ACC112 (cell line): ENCODE measurements at regions not wholly inside any gene's neighbourhood (a gene's known extent, or its start where the extent isn't known, plus 50 kb on each side); places are given as distances from the start of the nearest gene placed in this dataset.

ENCODE experiments used
- H2AFZ ChIP-seq: fragments of 200-600 bp; sonication (generic); one replicate; pipeline ENCODE4 v1.6.0; 2017; ENCODE audit warnings: antibody characterized with exemption, low read length; ENCODE audit not compliant: unreplicated experiment
- H3K27ac ChIP-seq: fragments of 200-600 bp; sonication (generic); 2 replicates; pipeline ENCODE4 v1.5.1; 2014; ENCODE audit warnings: low read depth, mild to moderate bottlenecking, antibody characterized with exemption, low read length, moderate library complexity
- H3K27me3 ChIP-seq: fragments of 200-600 bp; sonication (generic); 2 replicates; pipeline ENCODE4 v1.6.1; 2014; ENCODE audit warnings: mild to moderate bottlenecking, antibody characterized with exemption, low read length, moderate library complexity, mixed read lengths; ENCODE audit not compliant: insufficient read depth
- H3K36me3 ChIP-seq: fragments of 200-600 bp; sonication (generic); 2 replicates; pipeline ENCODE4 v1.6.1; 2016; ENCODE audit warnings: mild to moderate bottlenecking, antibody characterized with exemption, low read length, moderate library complexity, mixed read lengths; ENCODE audit not compliant: insufficient read depth
- H3K4me1 ChIP-seq: fragments of 200-600 bp; sonication (generic); one replicate; pipeline ENCODE4 v1.6.1; 2016; ENCODE audit warnings: low read length, mixed read lengths; ENCODE audit not compliant: insufficient read depth, unreplicated experiment, control insufficient read depth
- H3K4me3 ChIP-seq: fragments of 200-600 bp; sonication (generic); 2 replicates; pipeline ENCODE4 v1.5.1; 2014; ENCODE audit warnings: mild to moderate bottlenecking, low read depth, low read length
- H3K79me2 ChIP-seq: fragments of 200-600 bp; sonication (generic); one replicate; pipeline ENCODE4 v1.6.0; 2016; ENCODE audit warnings: low read length; ENCODE audit not compliant: control insufficient read depth, unreplicated experiment, insufficient read depth

- Histone ChIP-seq H2AFZ (no peak overlapping the region), H3K27me3 (no peaks in the 10 kb centered on the region), H3K36me3 (no peaks in the 10 kb centered on the region), H3K4me3 (no peak overlapping the region), H3K79me2 (no peaks in the 10 kb centered on the region), H3K27ac (no peak overlapping the region), H3K4me1 (no peaks in the 10 kb centered on the region)
These were observed 509.2 kb upstream of the HS3ST1 start for GRCh38 chr4:11937941-11938340.

DNA sequence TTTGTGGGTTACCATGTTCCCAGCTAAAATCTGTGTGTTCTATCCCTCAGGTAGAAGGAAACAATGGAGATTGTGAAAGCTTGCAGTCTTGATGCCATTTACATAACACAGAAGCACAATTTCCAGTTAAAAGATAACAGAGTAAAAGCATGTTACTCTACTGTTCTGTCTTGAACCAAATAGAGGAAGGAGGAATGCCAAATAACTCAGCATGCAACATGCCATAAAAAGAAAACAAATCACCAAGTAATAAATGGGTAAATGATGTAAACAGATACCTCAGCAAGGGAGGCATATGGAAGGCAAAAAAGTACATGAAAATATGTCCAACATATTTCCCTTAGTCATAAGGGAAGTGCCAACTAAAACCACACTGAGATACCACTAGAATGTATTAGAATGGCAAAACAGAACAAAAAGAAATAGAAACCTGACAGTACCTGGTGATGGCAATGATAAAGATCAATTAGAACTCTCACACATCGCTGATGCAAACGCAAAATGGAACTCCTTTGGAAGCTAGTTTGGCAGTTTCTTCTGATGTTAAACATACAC lies 502.6 kb upstream of the HS3ST1 start:
- Histone ChIP-seq H3K79me2 (no peaks in the 10 kb centered on the region), H3K27ac (no peak overlapping the region), H3K4me1 (no peaks in the 10 kb centered on the region), H3K36me3 (no peaks in the 10 kb centered on the region), H3K27me3 (no peaks in the 10 kb centered on the region), H2AFZ (no peak overlapping the region), H3K4me3 (no peak overlapping the region)

DNA sequence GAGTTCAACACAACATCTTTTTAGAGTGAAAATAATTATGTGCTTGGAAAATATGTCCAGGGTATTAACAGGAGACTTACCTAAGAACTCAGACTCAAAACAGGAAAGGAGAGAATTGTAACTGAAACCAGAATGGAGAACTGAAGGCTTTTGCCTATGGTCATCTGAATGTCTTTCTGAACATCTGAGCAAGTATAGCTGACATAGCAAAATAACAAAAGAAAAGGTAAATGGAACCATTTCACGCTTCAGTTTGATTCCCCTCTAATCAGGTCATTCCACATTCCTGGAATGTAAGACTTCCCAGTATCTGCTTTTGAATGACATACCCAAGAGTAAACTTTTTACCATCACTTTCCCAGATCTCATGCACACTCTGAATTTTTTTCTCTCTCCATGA lies 500.4 kb upstream of the HS3ST1 start:
- Histone ChIP-seq H2AFZ (no peak overlapping the region), H3K27ac (no peak overlapping the region), H3K4me3 (no peak overlapping the region), H3K79me2 (no peaks in the 10 kb centered on the region), H3K27me3 (no peaks in the 10 kb centered on the region), H3K4me1 (no peaks in the 10 kb centered on the region), H3K36me3 (no peaks in the 10 kb centered on the region)

DNA sequence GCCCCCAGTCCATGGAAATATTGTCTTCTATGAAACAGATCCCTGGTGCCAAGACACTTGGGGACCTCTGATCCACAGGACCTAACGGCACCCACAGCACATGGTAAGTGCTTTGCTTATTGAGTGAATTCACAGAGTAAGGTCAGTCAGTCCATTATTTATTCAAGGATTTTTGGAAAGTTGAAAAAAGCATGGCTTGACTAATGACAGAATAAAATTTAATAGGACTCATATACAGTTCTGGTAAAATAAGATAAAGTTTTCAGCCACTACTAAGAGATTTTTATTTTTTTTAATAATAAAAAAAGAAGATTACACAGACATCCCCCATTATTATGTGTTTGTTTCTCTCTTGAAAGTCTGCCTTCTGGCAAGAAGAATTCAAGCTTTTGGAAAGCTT lies 490.6 kb upstream of the HS3ST1 start:
- no peaks in the 10 kb centered on the region for H3K79me2 ChIP-seq

DNA sequence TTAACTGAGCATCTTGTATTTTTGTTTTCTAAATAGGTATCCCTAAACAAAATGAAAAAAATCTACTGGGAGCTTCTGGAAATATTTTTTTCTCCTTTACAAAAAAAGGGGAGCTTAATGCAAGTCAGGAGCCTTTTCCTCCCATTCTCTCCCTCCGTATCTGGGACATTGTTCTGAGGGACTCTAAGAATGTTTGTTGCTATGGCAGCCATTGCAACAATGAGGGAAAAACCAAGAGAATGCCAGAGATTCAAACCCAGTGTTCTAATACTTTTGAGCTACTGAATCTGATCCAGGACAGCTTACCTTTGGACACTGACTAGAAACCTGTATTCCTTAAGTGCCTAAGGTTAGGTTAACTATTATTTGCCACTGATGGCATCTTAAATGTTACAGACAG lies 485.7 kb upstream of the HS3ST1 start:
- Histone ChIP-seq H3K4me1 (no peaks in the 10 kb centered on the region), H2AFZ (no peak overlapping the region), H3K4me3 (no peak overlapping the region), H3K36me3 (no peaks in the 10 kb centered on the region), H3K27ac (no peak overlapping the region), H3K79me2 (no peaks in the 10 kb centered on the region), H3K27me3 (no peaks in the 10 kb centered on the region)

More for the DNA sequence above, 490.6 kb upstream of the HS3ST1 start:
- Histone ChIP-seq H3K27ac (no peak overlapping the region), H3K27me3 (no peaks in the 10 kb centered on the region), H3K4me1 (no peaks in the 10 kb centered on the region), H2AFZ (no peak overlapping the region), H3K4me3 (no peak overlapping the region), H3K36me3 (no peaks in the 10 kb centered on the region)

- H2AFZ ChIP-seq: no peak overlapping the region
- H3K36me3 ChIP-seq: no peaks in the 10 kb centered on the region
- H3K4me3 ChIP-seq: no peak overlapping the region
- H3K27me3 ChIP-seq: no peaks in the 10 kb centered on the region
- H3K27ac ChIP-seq: no peak overlapping the region
- no peaks in the 10 kb centered on the region for H3K79me2 ChIP-seq
- H3K4me1 ChIP-seq: no peaks in the 10 kb centered on the region
These were observed 484.2 kb upstream of the HS3ST1 start for GRCh38 chr4:11912886-11913285.

- Histone ChIP-seq H3K4me1 (no peaks in the 10 kb centered on the region), H3K36me3 (no peaks in the 10 kb centered on the region), H2AFZ (no peak overlapping the region), H3K27ac (no peak overlapping the region), H3K27me3 (no peaks in the 10 kb centered on the region), H3K79me2 (no peaks in the 10 kb centered on the region), H3K4me3 (no peak overlapping the region)
These were observed 482.1 kb upstream of the HS3ST1 start for GRCh38 chr4:11910812-11911211.

- Histone ChIP-seq H3K36me3 (no peaks in the 10 kb centered on the region), H2AFZ (no peak overlapping the region), H3K27ac (no peak overlapping the region), H3K4me1 (peaks cover 3% of the 10 kb centered on the region), H3K79me2 (no peaks in the 10 kb centered on the region), H3K27me3 (no peaks in the 10 kb centered on the region), H3K4me3 (no peak overlapping the region)
These were observed 480.0 kb upstream of the HS3ST1 start for GRCh38 chr4:11908712-11909111.

GRCh38 chr4:11908205-11908604 lies 479.5 kb upstream of the HS3ST1 start:
- Histone ChIP-seq H3K4me1 (peaks cover 3% of the 10 kb centered on the region), H3K27me3 (no peaks in the 10 kb centered on the region), H3K36me3 (no peaks in the 10 kb centered on the region), H3K79me2 (no peaks in the 10 kb centered on the region), H3K27ac (no peak overlapping the region), H3K4me3 (no peak overlapping the region), H2AFZ (no peak overlapping the region)

DNA sequence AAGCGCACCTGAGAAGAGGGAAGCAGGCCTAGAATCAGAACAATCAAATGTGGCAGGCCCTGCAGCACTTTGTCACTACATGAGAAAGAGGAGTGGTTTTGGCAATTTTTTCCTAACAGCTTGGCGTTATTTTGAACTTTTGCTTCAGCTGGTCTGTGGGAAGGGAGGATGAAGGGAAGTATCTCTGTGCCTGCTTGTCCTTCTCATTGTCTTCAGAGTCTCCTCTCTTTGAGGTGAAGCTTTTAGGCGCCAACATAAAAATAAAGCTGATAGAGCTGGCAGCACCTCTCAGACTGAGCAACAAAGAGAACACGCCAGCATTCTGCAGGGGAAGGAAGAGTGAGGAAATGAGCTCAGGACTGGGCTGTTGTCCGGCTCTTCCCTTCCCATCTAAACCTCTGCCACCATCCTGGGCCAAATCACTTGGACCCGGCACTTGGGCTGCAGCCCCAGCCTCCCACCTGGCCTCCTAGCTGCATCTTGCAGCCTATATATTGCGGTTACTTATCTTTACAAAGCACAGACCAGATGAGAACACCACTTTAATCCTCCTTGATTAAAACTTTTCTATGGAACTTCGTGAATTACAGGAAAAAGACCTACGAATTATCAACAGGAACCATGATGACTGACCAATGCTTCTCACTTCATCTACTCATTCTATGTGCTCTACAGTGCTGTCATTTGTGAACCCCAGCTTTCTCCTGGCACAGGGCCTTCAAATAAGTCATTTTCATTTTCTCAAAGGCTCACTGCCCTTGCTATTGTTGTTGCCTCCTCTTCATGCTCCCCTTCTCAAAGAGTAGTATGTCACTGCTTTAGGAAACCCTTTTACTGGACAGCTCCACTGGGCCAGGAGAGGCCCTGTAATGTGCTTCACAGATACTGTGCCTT lies 476.4 kb upstream of the HS3ST1 start:
- no peak overlapping the region for H2AFZ ChIP-seq
- H3K27ac ChIP-seq: no peak overlapping the region
- H3K79me2 ChIP-seq: no peaks in the 10 kb centered on the region
- no peaks in the 10 kb centered on the region for H3K36me3 ChIP-seq
- H3K4me3 ChIP-seq: no peak overlapping the region
- H3K4me1 ChIP-seq: peaks cover 3% of the 10 kb centered on the region
- no peaks in the 10 kb centered on the region for H3K27me3 ChIP-seq

- H3K27me3 ChIP-seq: no peaks in the 10 kb centered on the region
- no peaks in the 10 kb centered on the region for H3K36me3 ChIP-seq
- H2AFZ ChIP-seq: no peak overlapping the region
- H3K79me2 ChIP-seq: no peaks in the 10 kb centered on the region
- peaks cover 3% of the 10 kb centered on the region for H3K4me1 ChIP-seq
- no peak overlapping the region for H3K27ac ChIP-seq
- no peak overlapping the region for H3K4me3 ChIP-seq
These were observed 475.4 kb upstream of the HS3ST1 start for GRCh38 chr4:11904117-11904535.
